HUES48 (cell line): ENCODE measurements at regions not wholly inside any gene's neighbourhood (a gene's known extent, or its start where the extent isn't known, plus 50 kb on each side); places are given as distances from the start of the nearest gene placed in this dataset.

ENCODE experiments used
- H3K27ac ChIP-seq: one replicate; pipeline ENCODE4 v1.7.0; 2013; ENCODE audit warnings: low read depth, low read length, inconsistent platforms
- H3K27me3 ChIP-seq: 2 replicates; pipeline ENCODE4 v1.6.1; 2013; ENCODE audit warnings: mild to moderate bottlenecking, low read length; ENCODE audit not compliant: control insufficient read depth, insufficient read depth
- H3K36me3 ChIP-seq: 2 replicates; pipeline ENCODE4 v1.6.1; 2013; ENCODE audit warnings: low read length; ENCODE audit not compliant: control insufficient read depth, insufficient read depth
- H3K4me1 ChIP-seq: 2 replicates; pipeline ENCODE4 v1.6.1; 2013; ENCODE audit warnings: mild to moderate bottlenecking, low read length; ENCODE audit not compliant: control insufficient read depth, insufficient read depth
- H3K4me3 ChIP-seq: 2 replicates; pipeline ENCODE4 v1.5.1; 2013; ENCODE audit warnings: mild to moderate bottlenecking, low read depth, low read length
- H3K9ac ChIP-seq: 2 replicates; pipeline ENCODE4 v1.6.1; 2013; ENCODE audit warnings: mild to moderate bottlenecking, low read depth, low read length, moderate library complexity
- H3K9me3 ChIP-seq: 2 replicates; pipeline ENCODE4 v1.6.1; 2013; ENCODE audit warnings: low read length; ENCODE audit not compliant: control insufficient read depth, insufficient read depth

- H3K9ac ChIP-seq: no peak overlapping the region
- H3K27ac ChIP-seq: no peak overlapping the region
- no peaks in the 10 kb centered on the region for H3K9me3 ChIP-seq
- no peak overlapping the region for H3K4me3 ChIP-seq
- H3K4me1 ChIP-seq: no peaks in the 10 kb centered on the region
- no peaks in the 10 kb centered on the region for H3K27me3 ChIP-seq
- H3K36me3 ChIP-seq: no peaks in the 10 kb centered on the region
Measured at GRCh38 chr6:113142671-113143174, 714.4 kb upstream of the MARCKS start.

DNA sequence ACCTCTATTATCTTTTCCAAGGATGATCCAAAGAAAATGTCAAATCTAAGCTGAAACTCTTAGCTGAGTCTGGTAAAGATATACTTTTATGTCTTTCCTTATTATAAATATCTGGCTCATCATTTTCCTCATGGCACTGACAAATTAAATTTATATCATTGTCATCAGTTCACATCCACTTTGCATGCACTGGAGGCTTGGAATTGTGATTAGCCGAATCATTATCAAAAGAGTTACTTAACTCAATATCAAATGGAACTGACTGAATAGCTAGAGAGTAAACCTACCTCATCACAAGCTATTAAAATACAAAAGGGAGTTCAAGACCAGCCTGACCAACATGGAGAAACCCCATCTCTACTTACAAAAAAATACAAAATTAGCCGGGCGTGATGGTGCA, 713.9 kb upstream of the MARCKS start:
- no peak overlapping the region for H3K27ac ChIP-seq
- H3K4me3 ChIP-seq: no peak overlapping the region
- H3K4me1 ChIP-seq: no peaks in the 10 kb centered on the region
- H3K27me3 ChIP-seq: no peaks in the 10 kb centered on the region
- no peaks in the 10 kb centered on the region for H3K9me3 ChIP-seq
- H3K36me3 ChIP-seq: no peaks in the 10 kb centered on the region
- no peak overlapping the region for H3K9ac ChIP-seq

- Histone ChIP-seq H3K4me3 (no peak overlapping the region), H3K9ac (no peak overlapping the region), H3K27me3 (no peaks in the 10 kb centered on the region), H3K4me1 (no peaks in the 10 kb centered on the region), H3K36me3 (no peaks in the 10 kb centered on the region), H3K9me3 (no peaks in the 10 kb centered on the region), H3K27ac (no peak overlapping the region)
Measured at GRCh38 chr6:113144117-113144516, 713.0 kb upstream of the MARCKS start.

DNA sequence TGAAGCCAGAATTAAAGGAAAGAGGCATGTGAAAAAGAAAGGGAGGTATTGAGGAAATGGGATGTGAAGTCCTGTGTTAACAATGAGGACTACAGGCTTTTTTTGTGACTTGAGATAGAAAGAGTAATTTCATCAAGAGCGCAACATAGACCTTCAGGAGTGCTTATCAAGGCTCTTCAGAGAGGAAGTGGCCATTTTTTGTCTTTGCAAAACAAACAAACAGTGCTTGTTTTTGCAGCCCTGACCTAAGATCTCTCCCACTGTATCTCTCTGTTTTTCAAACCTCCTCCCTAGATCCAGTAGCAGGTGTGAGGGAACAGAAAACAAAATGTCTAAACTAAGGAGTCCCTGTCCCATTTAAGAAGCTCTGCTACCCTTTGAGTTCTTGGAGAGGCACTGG, 710.3 kb upstream of the MARCKS start:
- H3K9me3 ChIP-seq: no peaks in the 10 kb centered on the region; the same call in 1 of the 2 replicates
- no peaks in the 10 kb centered on the region for H3K27me3 ChIP-seq

GRCh38 chr6:113147544-113147943, 709.6 kb upstream of the MARCKS start:
- no peaks in the 10 kb centered on the region for H3K4me1 ChIP-seq
- no peak overlapping the region for H3K27ac ChIP-seq
- no peak overlapping the region for H3K9ac ChIP-seq
- H3K27me3 ChIP-seq: no peaks in the 10 kb centered on the region
- H3K4me3 ChIP-seq: no peak overlapping the region
- H3K9me3 ChIP-seq: no peaks in the 10 kb centered on the region; the same call in 1 of the 2 replicates
- H3K36me3 ChIP-seq: no peaks in the 10 kb centered on the region

More for the DNA sequence above, 710.3 kb upstream of the MARCKS start:
- Histone ChIP-seq H3K36me3 (no peaks in the 10 kb centered on the region), H3K27ac (no peak overlapping the region), H3K4me1 (no peaks in the 10 kb centered on the region), H3K4me3 (no peak overlapping the region), H3K9ac (no peak overlapping the region)

- H3K27me3 ChIP-seq: no peaks in the 10 kb centered on the region
- H3K9me3 ChIP-seq: no peaks in the 10 kb centered on the region; the same call in 1 of the 2 replicates
- no peaks in the 10 kb centered on the region for H3K4me1 ChIP-seq
- no peaks in the 10 kb centered on the region for H3K36me3 ChIP-seq
- H3K4me3 ChIP-seq: no peak overlapping the region
- no peak overlapping the region for H3K27ac ChIP-seq
- no peak overlapping the region for H3K9ac ChIP-seq
Measured at GRCh38 chr6:113148566-113148965, 708.6 kb upstream of the MARCKS start.

DNA sequence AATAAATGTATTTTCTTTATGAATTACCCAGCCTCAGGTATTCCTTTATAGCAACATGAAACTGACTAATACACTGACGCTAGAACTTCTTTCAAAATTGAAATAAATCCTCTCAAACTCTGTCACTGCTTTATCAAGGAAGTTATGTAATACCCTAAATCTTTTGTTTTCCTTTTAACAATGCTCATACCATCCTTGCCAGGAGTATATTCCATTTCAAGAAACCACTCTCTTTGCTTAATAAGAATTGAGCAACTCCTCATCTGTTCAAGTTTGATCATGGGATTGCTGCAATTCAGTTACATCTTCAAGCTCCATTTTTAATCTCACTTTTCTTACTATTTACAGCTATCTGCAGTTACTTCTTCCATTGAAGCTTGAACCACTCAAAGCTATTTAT, 707.6 kb upstream of the MARCKS start:
- Histone ChIP-seq H3K27ac (no peak overlapping the region), H3K36me3 (no peaks in the 10 kb centered on the region), H3K4me1 (no peaks in the 10 kb centered on the region), H3K9me3 (no peaks in the 10 kb centered on the region; the same call in 1 of the 2 replicates), H3K4me3 (no peak overlapping the region), H3K9ac (no peak overlapping the region), H3K27me3 (no peaks in the 10 kb centered on the region)

DNA sequence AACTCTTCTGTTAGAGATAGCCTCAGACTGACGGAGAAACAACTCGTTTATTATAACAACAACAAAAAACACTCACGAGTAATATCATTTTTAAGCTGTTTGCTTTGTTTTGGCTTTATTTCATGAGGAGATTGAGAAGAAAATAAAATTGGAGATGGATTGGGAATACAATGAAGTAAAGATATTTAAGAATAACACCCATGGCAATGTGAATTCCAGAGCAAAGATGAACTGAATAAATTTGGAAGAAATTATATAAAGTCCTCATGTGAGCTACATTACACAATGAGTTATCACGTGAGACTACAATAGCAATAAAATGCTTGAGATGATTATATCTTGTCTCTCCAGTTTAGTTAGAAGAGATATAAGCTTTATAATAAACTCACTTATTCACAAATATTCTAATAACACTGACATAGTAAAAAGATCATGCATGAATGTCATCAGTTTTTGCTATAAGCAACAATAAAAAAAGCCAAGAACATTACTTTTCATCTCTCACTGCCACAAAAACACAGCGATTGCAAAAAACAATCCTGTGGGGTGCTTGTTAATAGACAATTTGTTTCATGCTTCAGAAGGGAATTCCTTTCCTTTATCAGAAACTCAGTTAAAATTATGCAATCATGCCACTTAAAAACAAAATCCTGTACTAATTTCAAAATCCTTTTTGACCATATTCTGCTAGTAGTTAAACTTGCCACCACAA, 696.7 kb upstream of the MARCKS start:
- no peak overlapping the region for H3K27ac ChIP-seq
- no peaks in the 10 kb centered on the region for H3K36me3 ChIP-seq
- no peak overlapping the region for H3K4me3 ChIP-seq
- no peak overlapping the region for H3K9ac ChIP-seq
- H3K4me1 ChIP-seq: no peaks in the 10 kb centered on the region
- H3K27me3 ChIP-seq: no peaks in the 10 kb centered on the region
- no peaks in the 10 kb centered on the region for H3K9me3 ChIP-seq

GRCh38 chr6:113161018-113161315, 696.2 kb upstream of the MARCKS start:
- no peaks in the 10 kb centered on the region for H3K36me3 ChIP-seq
- no peaks in the 10 kb centered on the region for H3K9me3 ChIP-seq
- H3K9ac ChIP-seq: no peak overlapping the region
- no peak overlapping the region for H3K4me3 ChIP-seq
- no peaks in the 10 kb centered on the region for H3K27me3 ChIP-seq
- no peak overlapping the region for H3K27ac ChIP-seq
- H3K4me1 ChIP-seq: no peaks in the 10 kb centered on the region

GRCh38 chr6:113162739-113163138, 694.4 kb upstream of the MARCKS start:
- H3K9ac ChIP-seq: no peak overlapping the region
- H3K27ac ChIP-seq: no peak overlapping the region
- no peaks in the 10 kb centered on the region for H3K27me3 ChIP-seq
- no peaks in the 10 kb centered on the region for H3K9me3 ChIP-seq
- no peaks in the 10 kb centered on the region for H3K4me1 ChIP-seq
- no peaks in the 10 kb centered on the region for H3K36me3 ChIP-seq
- H3K4me3 ChIP-seq: no peak overlapping the region

- no peaks in the 10 kb centered on the region for H3K36me3 ChIP-seq
- no peaks in the 10 kb centered on the region for H3K27me3 ChIP-seq
- H3K27ac ChIP-seq: no peak overlapping the region
- H3K4me1 ChIP-seq: no peaks in the 10 kb centered on the region
- peaks cover 3% of the 10 kb centered on the region; the same call in 1 of the 2 replicates for H3K9me3 ChIP-seq
- H3K9ac ChIP-seq: no peak overlapping the region
- H3K4me3 ChIP-seq: no peak overlapping the region
Measured at GRCh38 chr6:113168057-113168456, 689.1 kb upstream of the MARCKS start.
